Gastroesophageal sphincter (tissue), 3 donors: ENCODE measurements at regions not wholly inside any gene's neighbourhood (a gene's known extent, or its start where the extent isn't known, plus 50 kb on each side); places are given as distances from the start of the nearest gene placed in this dataset.

Source experiments
- EP300 ChIP-seq: sonication (generic); formaldehyde crosslinking; IDR thresholded peaks from one replicate; pipeline ENCODE4 v1.6.1; 2017; ENCODE audit warnings: antibody characterized with exemption, mild to moderate bottlenecking
- POLR2AphosphoS5 ChIP-seq: sonication (generic); formaldehyde crosslinking; IDR thresholded peaks from one replicate; pipeline ENCODE4 v1.6.1; 2017; ENCODE audit warnings: antibody characterized with exemption
- TF ChIP-seq, protein P1 (sequence below), 4 experiments: fragments of 200-600 bp in 2 of 4; fragments of 450-650 bp in 2 of 4; sonication (generic) in 1 of 4; IDR thresholded peaks; one replicate each; pipeline ENCODE4 v1.5.1; 2017 to 2019; ENCODE audit warnings: antibody characterized with exemption in 4 of 4, mild to moderate bottlenecking in 2 of 4, moderate library complexity in 2 of 4

- TF ChIP-seq, protein P1, sequence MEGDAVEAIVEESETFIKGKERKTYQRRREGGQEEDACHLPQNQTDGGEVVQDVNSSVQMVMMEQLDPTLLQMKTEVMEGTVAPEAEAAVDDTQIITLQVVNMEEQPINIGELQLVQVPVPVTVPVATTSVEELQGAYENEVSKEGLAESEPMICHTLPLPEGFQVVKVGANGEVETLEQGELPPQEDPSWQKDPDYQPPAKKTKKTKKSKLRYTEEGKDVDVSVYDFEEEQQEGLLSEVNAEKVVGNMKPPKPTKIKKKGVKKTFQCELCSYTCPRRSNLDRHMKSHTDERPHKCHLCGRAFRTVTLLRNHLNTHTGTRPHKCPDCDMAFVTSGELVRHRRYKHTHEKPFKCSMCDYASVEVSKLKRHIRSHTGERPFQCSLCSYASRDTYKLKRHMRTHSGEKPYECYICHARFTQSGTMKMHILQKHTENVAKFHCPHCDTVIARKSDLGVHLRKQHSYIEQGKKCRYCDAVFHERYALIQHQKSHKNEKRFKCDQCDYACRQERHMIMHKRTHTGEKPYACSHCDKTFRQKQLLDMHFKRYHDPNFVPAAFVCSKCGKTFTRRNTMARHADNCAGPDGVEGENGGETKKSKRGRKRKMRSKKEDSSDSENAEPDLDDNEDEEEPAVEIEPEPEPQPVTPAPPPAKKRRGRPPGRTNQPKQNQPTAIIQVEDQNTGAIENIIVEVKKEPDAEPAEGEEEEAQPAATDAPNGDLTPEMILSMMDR (IDR thresholded peaks at IDR 0.05) = no peak
- TF ChIP-seq EP300 (no peak), POLR2AphosphoS5 (no peak)
These were observed 403.1 kb upstream of the TGFBR2 start for GRCh38 chr3:30203301-30203700.
